ENCODE measurements at regions not wholly inside any gene's neighbourhood (a gene's known extent, or its start where the extent isn't known, plus 50 kb on each side); places are given as distances from the start of the nearest gene placed in this dataset.
"Not testable (repeated sequence)": the region's sequence is repeated elsewhere in the genome, so short reads cannot be mapped to it uniquely, and the experiment has no call there.

DNA sequence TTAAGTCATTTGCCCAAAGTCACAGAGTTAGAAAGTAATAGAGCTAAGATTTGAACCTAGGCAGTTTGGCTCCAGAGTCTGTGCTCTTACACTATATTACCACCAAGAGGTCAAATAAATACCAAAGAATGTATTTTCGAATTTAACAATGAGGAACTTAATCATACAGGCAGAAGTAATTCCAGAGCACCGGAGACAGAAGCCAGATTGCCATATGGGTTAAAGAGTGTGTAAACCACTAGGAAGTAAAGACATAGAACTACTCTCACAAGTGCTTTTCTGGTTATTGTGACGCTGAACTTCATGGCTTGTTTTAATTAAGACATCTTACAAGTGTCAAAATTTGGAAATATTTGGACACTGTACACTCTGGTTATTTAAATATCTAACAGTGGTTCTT is 114.5 kb upstream of the NBPF19 start:
- TF ChIP-seq CTCF, EP300 (IDR thresholded peaks at IDR 0.05): not testable (repeated sequence)
